MCF 10A (cell line): ENCODE measurements at regions not wholly inside any gene's neighbourhood (a gene's known extent, or its start where the extent isn't known, plus 50 kb on each side); places are given as distances from the start of the nearest gene placed in this dataset.

Experiments used
- BruUV-seq: library from RNA; stranded (reverse); fragments of 400-500 nt; replicated peaks from 2 replicates; lab custom pipeline; 2021; lab: Mats Ljungman, UMichigan
- CTCF ChIA-PET: fragments of 300-600 bp; sonication (Branson Sonifier 250); formaldehyde crosslinking; extraction: SDS; loops from one replicate; lab custom pipeline; 2021; ENCODE audit warnings: antibody characterized with exemption, inconsistent platforms; lab: Yijun Ruan, JAX
- POLR2A ChIA-PET: fragments of 300-600, 350-650 bp; sonication (Branson Sonifier 250); formaldehyde crosslinking; extraction: SDS; loops from one replicate; lab custom pipeline; 2020; ENCODE audit warnings: antibody characterized with exemption, inconsistent platforms; lab: Yijun Ruan, JAX
- DNase-seq: peaks from one replicate; pipeline ENCODE4 v3.0.0-alpha.2; 2018; ENCODE audit not compliant: unreplicated experiment
- H3K27ac Mint-ChIP-seq: one replicate; pipeline ENCODE4 v1.8.0; 2022; ENCODE audit warnings: mild to moderate bottlenecking, low read depth, mixed read lengths; ENCODE audit not compliant: unreplicated experiment
- H3K27me3 Mint-ChIP-seq: one replicate; pipeline ENCODE4 v1.8.0; 2022; ENCODE audit warnings: mixed read lengths; ENCODE audit not compliant: insufficient read depth, unreplicated experiment
- H3K36me3 Mint-ChIP-seq: one replicate; pipeline ENCODE4 v1.8.0; 2022; ENCODE audit warnings: mild to moderate bottlenecking, moderate library complexity, mixed read lengths; ENCODE audit not compliant: insufficient read depth, unreplicated experiment
- H3K4me1 Mint-ChIP-seq: one replicate; pipeline ENCODE4 v1.8.0; 2022; ENCODE audit warnings: mixed read lengths; ENCODE audit not compliant: insufficient read depth, unreplicated experiment
- H3K4me3 Mint-ChIP-seq: one replicate; pipeline ENCODE4 v1.8.0; 2022; ENCODE audit warnings: mild to moderate bottlenecking, moderate library complexity, mixed read lengths; ENCODE audit not compliant: unreplicated experiment
- H3K9me3 Mint-ChIP-seq: one replicate; pipeline ENCODE4 v1.8.0; 2022; ENCODE audit warnings: mixed read lengths; ENCODE audit not compliant: unreplicated experiment
- CTCF ChIP-seq: fragments of 200-600 bp; IDR thresholded peaks from one replicate; pipeline ENCODE4 v1.8.0; 2022; ENCODE audit warnings: antibody characterized with exemption, mild to moderate bottlenecking; ENCODE audit not compliant: unreplicated experiment
- intact Hi-C: fragments of 100-400 bp; cut with micrococcal nuclease; formaldehyde crosslinking; loops from 2 replicates; pipeline ENCODE4 v1.14.1; 2022

- intact Hi-C loops = no loop called here
- CTCF ChIA-PET = no interaction called here
- no peak for TF ChIP-seq CTCF
These were observed 653.0 kb upstream of the FAM98A start for GRCh38 chr2:34252111-34252510.

GRCh38 chr2:34251578-34251977 is 652.5 kb upstream of the FAM98A start:
- intact Hi-C loops = no loop called here
- no peak for TF ChIP-seq CTCF
- H3K4me3 Mint-ChIP-seq = no peak overlapping the region
- no peak overlapping the region for H3K27ac Mint-ChIP-seq
- BruUV-seq = no TSS peak
- peaks cover 6% of the 10 kb centered on the region for H3K36me3 Mint-ChIP-seq
- no peaks in the 10 kb centered on the region for H3K9me3 Mint-ChIP-seq
- CTCF ChIA-PET = no interaction called here
- POLR2A ChIA-PET = no interaction called here
- H3K4me1 Mint-ChIP-seq = no peaks in the 10 kb centered on the region
- H3K27me3 Mint-ChIP-seq = no peaks in the 10 kb centered on the region
- no peak for DNase-seq

More at GRCh38 chr2:34252111-34252510, 653.0 kb upstream of the FAM98A start:
- no peak overlapping the region for H3K4me3 Mint-ChIP-seq
- no peak overlapping the region for H3K27ac Mint-ChIP-seq
- H3K4me1 Mint-ChIP-seq = no peaks in the 10 kb centered on the region
- no peak for DNase-seq
- POLR2A ChIA-PET = no interaction called here
- H3K36me3 Mint-ChIP-seq = peaks cover 6% of the 10 kb centered on the region
- no peaks in the 10 kb centered on the region for H3K27me3 Mint-ChIP-seq
- BruUV-seq = no TSS peak
- H3K9me3 Mint-ChIP-seq = no peaks in the 10 kb centered on the region

- no peak for TF ChIP-seq CTCF
- H3K27me3 Mint-ChIP-seq = no peaks in the 10 kb centered on the region
- DNase-seq = no peak
- BruUV-seq = no TSS peak
- H3K9me3 Mint-ChIP-seq = no peaks in the 10 kb centered on the region
- H3K36me3 Mint-ChIP-seq = no peaks in the 10 kb centered on the region
- no peaks in the 10 kb centered on the region for H3K4me1 Mint-ChIP-seq
- H3K27ac Mint-ChIP-seq = no peak overlapping the region
- H3K4me3 Mint-ChIP-seq = no peak overlapping the region
- intact Hi-C loops = no loop called here
- ChIA-PET CTCF (interaction anchor here (0.9 kb wide), 1 partner anchor 10 kb away, joined by 3 read pairs; no protein-coding TSS in a partner anchor), POLR2A (no interaction called here)
These were observed 645.1 kb upstream of the FAM98A start for GRCh38 chr2:34244195-34244594.

- POLR2A ChIA-PET = no interaction called here
- BruUV-seq = no TSS peak
- no peaks in the 10 kb centered on the region for H3K27me3 Mint-ChIP-seq
- intact Hi-C loops = no loop called here
- DNase-seq = no peak
- TF ChIP-seq CTCF = no peak
- no peak overlapping the region for H3K27ac Mint-ChIP-seq
- H3K4me3 Mint-ChIP-seq = no peak overlapping the region
- no peaks in the 10 kb centered on the region for H3K36me3 Mint-ChIP-seq
- H3K4me1 Mint-ChIP-seq = no peaks in the 10 kb centered on the region
- CTCF ChIA-PET = interaction anchor here (0.6 to 0.7 kb wide), 2 partner anchors 23 to 96 kb away, joined by 3 read pairs; no protein-coding TSS in a partner anchor
- no peaks in the 10 kb centered on the region for H3K9me3 Mint-ChIP-seq
These were observed 643.6 kb upstream of the FAM98A start for GRCh38 chr2:34242763-34243123.
